ENCODE measurements at regions not wholly inside any gene's neighbourhood (a gene's known extent, or its start where the extent isn't known, plus 50 kb on each side); places are given as distances from the start of the nearest gene placed in this dataset.

DNA sequence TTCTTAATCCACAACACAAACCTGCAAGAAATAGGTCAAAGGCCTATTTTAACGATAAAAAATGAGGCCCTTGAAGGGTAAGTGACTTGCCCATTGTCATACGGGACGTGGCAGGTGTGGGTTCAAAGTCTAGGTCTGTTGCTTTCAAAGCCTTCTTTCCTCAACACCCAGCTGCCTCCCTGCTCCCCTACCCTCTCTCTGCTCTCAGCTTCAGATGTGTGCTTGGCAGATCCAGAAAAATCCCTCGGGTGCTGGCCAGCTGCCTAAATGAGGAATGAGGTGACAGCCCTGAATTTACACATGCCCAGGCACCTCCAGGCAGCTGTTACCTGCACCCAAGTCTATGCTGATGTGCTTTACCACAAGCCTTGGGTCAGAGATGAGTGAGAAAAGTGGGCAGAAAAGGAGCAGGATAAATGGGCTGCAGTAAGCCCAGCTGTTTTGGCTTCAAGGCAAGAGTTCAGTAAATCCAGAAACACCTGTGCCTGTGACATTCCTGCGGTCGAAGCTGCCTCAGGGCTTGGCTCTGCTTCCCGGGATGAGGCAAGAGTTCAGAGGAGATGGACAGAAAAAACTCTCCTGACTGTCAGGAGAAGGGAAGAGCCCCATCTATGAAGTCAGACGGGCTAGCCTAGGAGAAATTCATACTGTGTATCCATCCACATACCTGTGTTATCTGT, 49.9 kb upstream of the LDLRAD3 start:
- Histone ChIP-seq H3K27me3 (ENCODE audit: control insufficient read depth, insufficient read depth, low read length) (no peaks in the 10 kb centered on the region), H3K4me1 (ENCODE audit: control insufficient read depth, extremely low read depth, insufficient read depth, low read length) (no peaks in the 10 kb centered on the region), H3K9me3 (ENCODE audit: control insufficient read depth, insufficient read depth, low read depth, low read length) (no peaks in the 10 kb centered on the region), H3K36me3 (ENCODE audit: control insufficient read depth, insufficient read depth, low read length) (no peaks in the 10 kb centered on the region), H3K27ac (ENCODE audit: insufficient read depth, low read length) (no peak overlapping the region), H4K20me1 (ENCODE audit: control insufficient read depth, extremely low read depth, insufficient read depth, low read length) (no peaks in the 10 kb centered on the region), H2AFZ (ENCODE audit: low read length) (no peak overlapping the region), H3K9ac (ENCODE audit: insufficient read depth, low read length) (no peak overlapping the region), H3K79me2 (ENCODE audit: control insufficient read depth, insufficient read depth, low read length) (no peaks in the 10 kb centered on the region), H3K4me3 (replicated peaks in 1 of 4; ENCODE audit: control extremely low read depth in 1 of 4, insufficient read depth in 1 of 4, low read depth in 3 of 4, low read length in 4 of 4) (no peak overlapping the region), H3K4me2 (ENCODE audit: extremely low read depth, insufficient read depth, low read length) (no peak overlapping the region)
- DNase-seq (ENCODE audit: low read depth in 2 of 2), result peak; percentile 29 to 66
- TF ChIP-seq EZH2 (IDR thresholded peaks at IDR 0.05; ENCODE audit: low read length, missing control alignments), result no peak
- TF ChIP-seq, protein P1, sequence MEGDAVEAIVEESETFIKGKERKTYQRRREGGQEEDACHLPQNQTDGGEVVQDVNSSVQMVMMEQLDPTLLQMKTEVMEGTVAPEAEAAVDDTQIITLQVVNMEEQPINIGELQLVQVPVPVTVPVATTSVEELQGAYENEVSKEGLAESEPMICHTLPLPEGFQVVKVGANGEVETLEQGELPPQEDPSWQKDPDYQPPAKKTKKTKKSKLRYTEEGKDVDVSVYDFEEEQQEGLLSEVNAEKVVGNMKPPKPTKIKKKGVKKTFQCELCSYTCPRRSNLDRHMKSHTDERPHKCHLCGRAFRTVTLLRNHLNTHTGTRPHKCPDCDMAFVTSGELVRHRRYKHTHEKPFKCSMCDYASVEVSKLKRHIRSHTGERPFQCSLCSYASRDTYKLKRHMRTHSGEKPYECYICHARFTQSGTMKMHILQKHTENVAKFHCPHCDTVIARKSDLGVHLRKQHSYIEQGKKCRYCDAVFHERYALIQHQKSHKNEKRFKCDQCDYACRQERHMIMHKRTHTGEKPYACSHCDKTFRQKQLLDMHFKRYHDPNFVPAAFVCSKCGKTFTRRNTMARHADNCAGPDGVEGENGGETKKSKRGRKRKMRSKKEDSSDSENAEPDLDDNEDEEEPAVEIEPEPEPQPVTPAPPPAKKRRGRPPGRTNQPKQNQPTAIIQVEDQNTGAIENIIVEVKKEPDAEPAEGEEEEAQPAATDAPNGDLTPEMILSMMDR (conservative IDR thresholded peaks at IDR 0.05 in 1 of 2, IDR thresholded peaks at IDR 0.05 in 1 of 2; ENCODE audit: low read depth in 1 of 2, low read length in 2 of 2), result no peak
